ENCODE measurements at regions not wholly inside any gene's neighbourhood (a gene's known extent, or its start where the extent isn't known, plus 50 kb on each side); places are given as distances from the start of the nearest gene placed in this dataset.
"Not testable (repeated sequence)": the region's sequence is repeated elsewhere in the genome, so short reads cannot be mapped to it uniquely, and the experiment has no call there.

DNA sequence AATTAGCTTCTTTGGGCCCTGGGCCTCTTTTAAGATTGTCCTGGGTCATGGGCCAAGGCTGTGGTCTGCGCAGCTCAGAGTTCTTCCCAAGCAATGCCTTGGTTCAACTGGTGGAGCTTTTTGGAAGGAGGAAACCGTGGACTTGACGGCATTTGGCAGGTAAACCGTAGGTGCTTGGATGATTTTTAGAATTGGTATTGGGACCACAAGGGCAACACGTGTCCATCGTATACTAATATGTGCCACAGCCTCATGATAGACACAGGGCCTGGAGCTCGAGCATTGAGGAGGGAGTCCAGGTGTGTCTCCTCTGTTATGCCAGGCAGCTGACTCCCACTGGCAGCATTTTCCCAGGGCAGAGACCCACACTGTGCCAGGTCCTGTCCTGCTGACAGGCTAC, 120.9 kb upstream of the PITX1 start:
- no peak for DNase-seq

DNA sequence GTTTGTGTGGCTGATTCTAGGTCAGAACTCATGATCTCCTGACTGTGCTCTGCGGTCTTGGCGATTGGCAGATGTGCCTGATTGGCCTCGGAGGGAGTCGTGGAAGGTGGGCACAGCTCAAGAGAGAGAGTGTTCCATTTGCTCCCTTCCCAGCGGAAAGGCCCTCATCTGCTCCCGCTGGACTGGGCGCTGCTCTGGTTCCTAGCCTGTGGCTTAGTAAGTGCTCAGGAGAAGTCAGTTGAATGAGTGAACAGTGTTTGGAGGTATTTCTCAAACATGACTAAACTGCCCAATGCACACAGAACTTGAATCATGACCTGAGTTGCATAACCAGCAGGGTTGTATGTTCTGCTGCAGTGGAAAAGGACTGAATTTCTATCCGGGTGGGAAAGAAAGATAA, 120.2 kb upstream of the PITX1 start:
- DNase-seq = no peak

GRCh38 chr5:135153661-135154060, 119.6 kb upstream of the PITX1 start:
- DNase-seq = no peak

DNA sequence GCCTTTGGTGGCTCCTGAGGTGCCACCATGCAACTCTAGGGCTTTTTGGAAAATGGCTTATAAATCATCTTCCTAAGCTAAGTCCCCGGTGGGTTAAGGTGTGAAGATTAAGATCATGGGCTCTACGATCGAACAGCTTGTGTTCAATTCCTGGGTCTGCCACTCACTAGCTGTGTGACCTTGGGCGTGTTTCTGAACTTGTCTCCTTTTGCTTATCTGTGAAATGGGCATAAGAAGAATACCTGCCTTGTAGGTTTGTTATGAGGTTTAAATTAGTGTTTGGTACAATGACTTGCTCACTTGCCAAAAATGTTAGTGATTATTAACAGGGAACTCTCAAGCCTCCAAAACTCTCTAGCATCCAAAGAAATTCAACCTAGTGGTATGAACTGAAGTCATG, 119.2 kb upstream of the PITX1 start:
- no peak for DNase-seq

- not testable (repeated sequence) for DNase-seq
Observed at GRCh38 chr5:135151660-135152059, 117.6 kb upstream of the PITX1 start.

DNA sequence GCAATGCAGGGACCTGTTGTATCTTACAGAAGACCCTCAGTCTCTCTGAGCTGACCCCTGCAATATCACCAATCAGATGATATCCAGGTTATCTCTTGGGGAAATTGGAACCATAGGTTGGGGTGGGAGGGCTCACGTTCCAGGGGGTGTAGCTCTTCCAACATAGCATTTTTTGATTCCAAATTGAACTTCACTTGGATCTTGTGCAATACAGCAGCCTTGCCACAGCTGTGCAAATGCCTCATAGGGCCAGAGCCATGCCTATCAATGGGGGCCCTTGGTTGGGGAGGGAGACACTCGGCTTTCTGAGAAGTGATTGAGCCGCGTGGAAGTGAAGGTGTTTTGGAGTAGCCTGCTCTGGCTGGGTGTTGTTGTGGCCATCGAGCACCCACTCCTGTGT, 117.2 kb upstream of the PITX1 start:
- DNase-seq = no peak

DNA sequence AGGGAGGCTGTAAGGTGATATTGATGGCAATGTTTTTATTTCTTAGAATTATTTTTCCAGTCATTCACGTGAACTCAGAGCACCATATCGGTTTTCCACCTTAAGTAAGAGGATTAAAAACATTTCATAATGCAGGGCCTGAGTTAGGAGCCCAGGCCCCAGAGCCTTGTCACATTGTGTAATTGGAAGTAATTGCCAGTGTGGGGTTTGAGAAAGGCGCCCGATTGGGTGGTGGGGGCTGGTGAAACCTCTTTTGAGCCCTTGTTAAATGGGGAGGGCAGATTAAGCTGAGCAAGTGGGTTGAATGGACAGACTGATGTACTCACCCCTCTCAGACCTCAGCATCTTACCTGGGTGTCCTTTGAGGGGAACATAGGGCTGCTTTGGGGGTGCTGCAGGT, 116.7 kb upstream of the PITX1 start:
- DNase-seq = no peak

GRCh38 chr5:135149956-135150723, 116.1 kb upstream of the PITX1 start:
- no peak for DNase-seq

GRCh38 chr5:135149229-135149955, 115.4 kb upstream of the PITX1 start:
- no peak for DNase-seq

DNA sequence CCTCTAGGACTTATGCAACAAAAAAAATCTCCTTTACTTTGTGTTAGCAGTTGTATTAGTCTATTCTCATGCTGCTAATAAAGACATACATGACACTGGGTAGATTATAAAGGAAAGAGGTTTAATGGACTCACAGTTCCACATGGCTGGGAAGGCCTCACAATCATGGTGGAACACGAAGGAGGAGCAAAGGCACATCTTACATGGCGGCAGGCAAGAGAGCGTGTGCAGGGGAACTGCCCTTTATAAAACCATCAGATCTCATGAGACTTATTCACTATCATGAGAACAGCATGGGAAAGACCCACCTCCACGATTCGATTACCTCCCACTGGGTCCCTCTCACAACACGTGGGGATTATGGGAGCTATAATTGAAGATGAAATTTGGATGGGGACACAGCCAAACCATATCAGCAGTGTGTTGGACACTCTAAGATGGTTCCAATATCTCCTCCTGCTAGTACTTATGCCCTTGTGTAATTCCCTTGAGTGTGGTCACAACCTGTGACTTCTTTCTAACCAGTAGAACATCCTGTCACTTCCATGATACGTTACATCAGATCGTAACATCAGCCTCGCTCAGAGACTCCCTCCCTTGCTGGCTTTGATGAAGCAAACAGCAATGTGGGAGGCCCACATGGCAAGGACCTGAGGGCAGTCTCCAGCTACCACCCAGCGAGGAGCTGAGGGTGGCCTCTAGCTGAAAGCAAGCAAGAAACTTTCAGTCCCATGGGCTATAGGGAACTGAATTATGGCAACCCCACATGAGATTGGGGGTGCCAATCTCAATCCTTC, 113.5 kb upstream of the PITX1 start:
- no peak for DNase-seq

DNA sequence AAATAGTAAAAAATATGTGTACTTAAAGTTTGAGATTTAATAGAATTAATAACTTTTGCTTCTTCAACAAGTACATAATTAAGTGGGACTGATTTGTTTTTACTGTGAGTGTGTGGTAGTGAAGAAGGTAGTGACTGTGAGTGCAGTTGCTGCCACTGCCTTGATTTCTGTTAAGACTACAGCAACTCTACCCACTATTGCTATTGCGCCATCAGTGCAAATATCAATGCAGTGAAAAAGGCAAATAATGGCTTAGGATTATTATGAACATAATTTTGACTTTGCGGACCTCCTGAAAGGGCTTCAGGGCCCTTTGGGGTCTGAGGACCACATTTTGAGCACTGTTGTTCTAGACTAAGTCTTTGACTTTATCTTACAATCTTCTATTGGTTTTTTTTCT, 112.0 kb upstream of the PITX1 start:
- no peak for DNase-seq

DNA sequence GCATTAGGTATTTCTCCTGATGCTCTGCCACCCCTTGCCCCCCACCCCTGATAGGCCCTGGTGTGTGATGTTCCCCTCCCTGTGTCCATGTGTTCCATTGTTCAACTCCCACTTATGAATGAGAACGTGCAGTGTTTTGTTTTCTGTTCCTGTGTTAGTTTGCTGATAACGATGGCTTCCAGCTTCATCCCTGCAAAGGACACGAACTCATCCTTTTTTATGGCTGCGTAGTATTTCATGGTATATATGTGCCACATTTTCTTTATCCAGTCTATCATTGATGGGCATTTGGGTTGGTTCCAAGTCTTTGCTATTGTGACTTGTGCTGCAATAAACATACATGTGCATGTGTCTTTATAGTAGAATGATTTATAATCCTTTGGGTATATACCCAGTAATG, 109.7 kb upstream of the PITX1 start:
- not testable (repeated sequence) for DNase-seq

DNA sequence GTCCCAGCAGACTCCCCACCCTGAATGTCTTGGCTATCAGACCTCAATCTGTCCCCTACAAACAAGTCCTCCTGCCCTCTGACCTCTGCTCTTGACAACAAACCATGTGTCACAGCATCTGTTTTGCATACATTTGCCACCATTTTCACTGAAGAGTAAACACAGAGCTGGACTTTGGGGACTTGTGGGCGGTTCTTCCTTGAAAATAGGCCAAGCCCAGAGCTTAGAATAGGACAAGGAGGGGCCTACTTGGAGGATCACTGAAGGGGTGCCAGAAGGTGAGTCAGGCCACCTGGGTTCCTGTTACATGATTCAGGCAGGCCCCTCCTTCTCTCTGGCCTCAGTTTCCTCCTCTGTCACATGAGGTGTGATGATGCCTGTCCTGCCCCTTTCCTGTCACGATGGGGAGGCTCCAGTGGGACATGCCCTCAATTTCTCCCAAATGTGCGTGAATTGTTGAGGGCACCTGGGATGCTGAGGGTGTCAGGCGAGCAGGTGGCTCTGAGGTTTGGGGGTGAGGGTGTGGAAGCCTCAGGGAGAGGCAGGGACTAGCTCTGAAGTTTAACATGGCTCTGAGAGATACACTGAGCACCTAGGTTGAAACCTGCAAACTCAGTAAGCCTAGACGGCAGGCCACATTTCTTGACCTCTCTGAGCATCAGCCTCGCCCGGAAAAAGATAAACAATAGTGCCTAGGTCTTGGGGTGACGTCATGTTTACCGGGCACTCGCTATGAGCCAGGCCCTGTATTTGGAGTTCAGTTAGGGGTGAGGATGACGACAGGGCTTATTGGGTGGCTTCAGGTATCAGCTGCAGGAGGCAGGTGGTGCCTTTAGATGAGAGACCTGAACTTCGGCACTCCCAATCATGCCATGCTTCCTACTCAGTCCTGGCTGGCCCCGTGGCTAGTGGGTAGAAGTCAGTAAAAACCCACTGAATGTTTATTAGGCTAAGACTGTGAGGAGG, 107.6 kb upstream of the PITX1 start:
- DNase-seq = no peak

DNA sequence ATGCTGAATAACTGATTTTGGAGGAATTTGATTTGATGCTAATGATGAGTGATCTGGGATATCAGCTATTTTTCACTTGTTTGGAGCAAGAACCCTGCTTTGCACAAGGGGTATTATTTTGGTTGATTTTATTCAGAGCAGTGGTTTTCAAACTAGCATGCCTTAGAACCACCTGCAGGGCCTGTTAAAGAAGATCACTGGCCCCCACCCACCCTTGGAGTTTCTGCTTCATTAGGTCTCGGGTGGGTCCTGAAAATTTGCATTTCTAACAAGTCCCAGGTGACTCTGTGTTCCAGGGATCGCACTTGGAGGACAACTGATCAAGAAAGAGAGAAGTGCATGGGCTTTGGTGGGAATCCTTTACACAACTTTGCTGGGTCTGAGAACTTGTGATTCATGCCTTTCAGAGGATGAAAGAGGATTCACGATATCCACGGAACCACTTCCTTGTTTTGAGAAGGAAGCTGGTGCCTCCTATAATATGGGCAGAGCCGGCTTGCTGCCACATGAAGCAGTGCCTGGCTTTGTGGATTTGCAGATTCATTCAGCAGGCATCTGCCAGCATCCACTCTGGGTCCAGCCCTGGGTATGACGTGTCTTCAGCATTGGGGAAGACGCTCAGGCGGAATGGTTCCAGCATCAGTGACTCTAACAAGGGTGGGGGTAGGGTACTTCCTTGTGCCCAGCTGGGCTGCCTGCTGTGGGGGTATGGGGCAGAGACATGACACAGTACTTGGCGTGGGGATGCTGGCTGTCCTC, 106.6 kb upstream of the PITX1 start:
- no peak for DNase-seq

DNA sequence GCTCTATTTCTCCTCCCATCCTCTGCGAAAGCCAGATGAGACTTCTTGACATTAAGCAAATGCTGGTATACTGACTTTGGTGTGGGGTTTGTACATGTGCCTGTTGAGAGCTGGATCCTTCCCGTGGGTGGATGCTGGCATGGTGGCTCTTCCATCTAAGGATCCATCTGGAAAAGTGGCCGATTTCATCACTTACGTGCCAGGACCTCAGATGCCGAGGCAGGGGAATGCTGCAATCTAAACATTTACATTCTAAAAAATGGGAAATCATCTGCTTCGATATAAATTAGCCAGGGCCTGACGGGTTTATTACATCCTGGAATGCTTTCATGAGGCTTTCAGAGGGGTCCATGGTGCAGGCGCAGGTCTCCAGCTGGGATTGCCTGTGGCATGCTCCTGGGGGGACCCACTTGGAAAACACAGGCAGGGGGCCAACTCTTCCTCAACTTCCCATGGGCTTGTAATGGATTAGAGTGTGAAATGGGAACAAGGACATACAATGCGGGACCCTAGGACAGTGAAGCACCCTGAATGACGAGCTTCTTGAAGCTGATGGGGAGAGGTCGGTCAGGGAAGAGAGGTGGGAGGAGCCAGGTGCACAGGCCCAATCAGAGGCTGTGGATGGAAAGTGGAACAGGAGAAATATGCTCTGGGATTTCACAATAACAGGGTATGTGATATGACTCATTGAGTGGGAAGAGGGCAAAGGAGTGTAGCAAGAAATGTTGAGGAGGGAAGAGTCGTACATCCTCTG, 105.5 kb upstream of the PITX1 start:
- DNase-seq = no peak

DNA sequence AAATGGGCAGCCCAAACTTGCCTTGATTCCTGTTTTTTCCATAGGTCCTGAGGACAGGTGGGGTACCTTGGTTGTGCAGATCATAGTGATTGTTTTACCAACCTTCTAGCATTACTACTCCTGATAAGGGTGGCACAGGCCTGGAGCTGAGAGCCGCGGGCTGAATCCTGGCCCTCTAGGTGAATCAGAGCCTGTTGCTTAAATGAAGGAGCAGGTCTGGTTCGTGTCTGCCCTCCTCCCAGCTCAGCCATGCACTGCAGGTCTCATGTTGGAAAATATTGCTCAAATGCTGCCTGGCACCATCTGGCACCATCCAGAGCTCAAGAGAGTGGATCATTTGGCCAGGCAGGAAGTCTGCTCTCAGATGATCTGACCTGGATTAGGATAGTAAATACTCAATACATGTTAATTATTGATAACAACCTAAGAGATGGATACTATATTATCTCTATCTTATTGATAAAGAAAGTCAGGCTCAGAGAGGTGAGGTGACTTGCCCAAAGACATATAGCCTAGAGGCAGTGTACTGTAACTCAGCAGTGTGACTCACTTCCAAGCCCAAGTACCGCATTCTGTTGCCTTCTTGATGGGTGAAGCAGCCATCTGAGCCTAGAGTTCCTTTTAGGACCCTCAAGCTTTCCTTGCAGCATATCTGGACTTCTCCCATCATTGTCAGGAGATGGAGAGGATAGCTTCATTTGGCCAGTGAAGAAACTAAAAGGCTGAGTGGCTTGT, 104.3 kb upstream of the PITX1 start:
- no peak for DNase-seq

DNA sequence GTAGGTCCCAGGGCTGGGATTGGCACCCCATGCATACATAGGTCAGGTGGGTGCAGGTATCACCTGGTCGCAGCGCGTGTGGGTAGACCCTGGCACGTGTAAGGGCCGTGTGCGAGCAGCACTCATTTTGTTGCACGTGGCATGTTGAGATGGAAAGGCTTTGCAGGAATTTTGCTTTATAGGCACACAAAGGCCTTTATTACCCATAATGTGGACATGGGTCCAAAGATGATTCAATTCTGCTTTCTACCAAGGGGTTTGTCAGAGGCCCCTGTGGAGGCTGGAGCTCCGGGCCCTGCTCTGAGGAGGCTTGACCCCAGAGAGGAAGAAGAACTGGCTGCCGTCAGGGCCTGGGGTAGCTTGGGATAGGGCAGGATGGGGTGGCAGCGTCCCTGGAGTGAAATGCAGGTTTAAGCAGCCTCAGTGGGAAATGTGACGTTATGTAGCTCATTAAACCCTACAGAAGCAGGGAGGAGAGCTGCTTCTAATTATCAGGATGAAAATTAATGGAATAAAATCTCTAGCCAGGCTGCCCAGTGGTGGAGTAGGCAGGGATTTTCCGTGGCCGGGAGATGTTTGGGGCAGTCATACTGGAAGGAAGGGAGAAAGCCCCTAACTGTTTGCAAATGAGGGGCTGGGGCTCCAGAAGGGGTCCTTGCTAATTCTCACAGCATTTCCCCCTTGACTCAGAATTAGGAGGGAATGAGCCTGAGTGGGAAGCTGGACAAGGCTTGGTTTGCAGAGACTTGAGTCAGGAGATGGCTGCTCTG, 103.3 kb upstream of the PITX1 start:
- no peak for DNase-seq

DNA sequence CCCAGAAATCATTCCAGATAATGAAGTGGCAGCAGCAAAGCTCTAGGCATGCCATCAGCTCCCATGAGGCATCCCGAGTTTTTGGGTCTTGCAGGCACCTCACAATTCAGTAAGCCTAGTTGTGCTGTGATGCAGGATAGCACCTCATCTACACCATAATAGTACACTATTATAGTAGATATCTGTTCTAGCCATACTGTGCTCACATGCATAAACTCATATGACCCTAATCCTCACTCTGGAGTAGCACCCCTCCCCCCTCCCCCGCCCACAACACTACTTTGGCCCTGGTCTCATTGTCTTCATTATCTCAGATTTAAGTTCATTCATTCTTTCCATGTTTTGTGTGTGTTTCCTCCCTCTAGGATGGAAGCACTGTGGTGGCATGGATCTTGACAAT, 102.5 kb upstream of the PITX1 start:
- DNase-seq = no peak

DNA sequence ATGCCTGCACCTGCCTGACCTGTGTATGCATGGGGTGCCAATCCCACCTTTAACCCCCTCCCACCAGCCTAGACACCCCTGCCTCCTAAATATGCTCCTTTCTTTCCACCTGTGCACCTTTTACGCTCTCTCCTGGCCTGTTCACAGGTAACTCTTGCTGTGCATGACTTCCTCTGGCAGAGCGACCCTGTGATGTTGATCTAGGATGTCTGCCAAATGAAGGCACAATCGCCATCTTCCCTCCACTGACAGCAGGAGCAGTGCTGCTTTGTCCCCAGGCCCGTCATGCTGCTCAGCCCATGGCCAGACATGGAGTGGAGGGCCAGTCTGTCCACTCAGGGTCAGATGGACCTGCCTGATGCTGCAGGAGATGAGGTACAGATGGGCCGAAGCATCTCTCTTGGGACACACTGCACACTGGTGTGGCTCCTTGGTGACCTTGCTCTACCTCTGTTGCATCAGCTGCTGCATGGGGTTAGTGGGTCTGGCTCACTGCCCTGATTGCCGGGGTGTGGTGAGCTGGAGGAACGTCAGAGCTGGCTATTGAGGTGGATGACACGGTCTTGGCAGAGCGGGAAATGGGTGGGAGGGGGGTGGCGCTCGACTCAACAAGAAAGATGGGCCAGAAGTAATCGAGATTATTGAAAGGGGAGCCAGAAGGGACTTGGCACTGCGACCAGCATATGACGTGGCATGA, 101.7 kb upstream of the PITX1 start:
- DNase-seq = no peak

Data from central memory CD4-positive, alpha-beta T cell (primary cell).